Stimulated activated CD4-positive, alpha-beta T cell treated with anti-CD3 and anti-CD28 coated beads, Interleukin-2, amount 100 ng/mL, for 48 hours (primary cell): ENCODE measurements at regions not wholly inside any gene's neighbourhood (a gene's known extent, or its start where the extent isn't known, plus 50 kb on each side); places are given as distances from the start of the nearest gene placed in this dataset.
A peak's percentile ranks its signal among the peaks of the same experiment; 100 is the strongest.

Experiments used
- DNase-seq, 2 donors: peaks; one replicate each; pipeline ENCODE4 v3.0.0-alpha.2; 2020

DNA sequence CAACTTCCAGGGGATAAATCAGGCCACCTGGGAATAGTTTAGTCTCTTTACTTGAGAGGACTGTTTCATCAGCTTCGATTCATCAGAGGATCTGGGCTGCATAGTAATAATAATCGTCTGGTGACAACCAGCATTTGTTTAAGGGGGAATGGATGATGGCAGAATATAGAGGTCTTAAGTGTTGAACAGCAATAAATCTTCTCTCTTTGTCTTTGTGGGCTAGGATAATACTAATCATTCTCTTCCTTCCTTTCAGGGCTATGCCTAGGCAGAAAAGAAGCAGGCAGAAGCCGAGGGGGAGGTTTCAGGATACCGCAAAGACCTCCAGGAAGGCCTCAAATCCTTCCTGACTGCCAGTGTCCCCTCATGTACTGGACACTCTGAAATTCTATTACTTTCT, 150.4 kb upstream of the GAREM1 start:
- no peak for DNase-seq

DNA sequence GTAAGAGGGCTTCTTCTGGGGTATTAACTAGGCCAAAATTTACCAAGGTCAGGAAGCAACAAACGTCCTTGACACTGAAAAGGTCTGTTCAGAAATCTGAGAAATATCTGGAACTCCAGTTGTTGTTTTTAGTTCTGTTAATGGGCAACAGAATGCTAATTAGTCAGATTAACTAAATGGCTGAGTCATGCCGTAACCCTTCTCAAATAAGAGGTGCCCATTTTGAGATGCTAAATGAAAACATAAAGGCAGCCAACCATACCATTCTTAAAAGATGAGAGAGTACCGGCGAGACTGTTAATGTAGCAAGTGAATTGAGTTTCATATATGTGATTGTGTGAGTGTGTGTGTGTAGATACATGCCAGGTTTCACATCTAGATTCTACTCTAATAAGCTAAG, 147.9 kb upstream of the GAREM1 start:
- no peak for DNase-seq

DNA sequence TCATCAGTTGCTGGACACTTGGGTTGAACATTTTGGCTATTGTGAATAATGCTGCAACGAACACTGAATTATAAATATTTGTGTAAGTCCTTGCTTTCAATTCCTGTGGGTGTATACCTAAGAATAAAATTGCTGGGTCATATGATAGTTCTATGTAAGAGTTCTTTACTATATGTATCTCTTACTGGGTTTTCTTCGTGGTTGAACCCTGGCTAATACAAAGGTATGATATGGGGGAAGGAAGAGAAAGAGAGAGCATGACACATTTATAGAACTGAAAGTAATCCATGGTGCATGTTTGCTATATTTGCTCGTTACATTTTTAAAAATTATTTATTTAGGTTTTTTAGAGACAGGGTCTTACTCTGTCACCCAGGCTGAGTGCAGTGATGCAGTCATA, 143.1 kb upstream of the GAREM1 start:
- DNase-seq = no peak

DNA sequence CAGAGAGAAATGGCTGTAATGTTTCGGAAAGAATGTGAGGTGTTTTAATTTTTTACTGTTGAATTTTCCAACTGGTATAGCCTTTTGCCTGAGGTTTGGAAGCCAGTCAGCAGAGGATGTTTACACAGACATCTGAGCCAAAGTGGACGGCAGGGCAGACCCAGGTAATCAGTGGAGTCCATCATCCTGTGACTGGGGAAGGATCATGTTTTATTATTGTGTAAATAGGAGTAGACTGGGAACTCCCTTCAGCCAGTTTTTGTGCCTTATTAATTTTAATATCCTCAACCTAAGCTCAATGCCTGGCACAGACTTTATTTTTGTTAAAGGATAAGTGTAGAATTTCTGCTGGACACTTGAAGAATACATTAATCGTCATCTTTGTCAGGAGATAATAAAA, 142.0 kb upstream of the GAREM1 start:
- DNase-seq = no peak

DNA sequence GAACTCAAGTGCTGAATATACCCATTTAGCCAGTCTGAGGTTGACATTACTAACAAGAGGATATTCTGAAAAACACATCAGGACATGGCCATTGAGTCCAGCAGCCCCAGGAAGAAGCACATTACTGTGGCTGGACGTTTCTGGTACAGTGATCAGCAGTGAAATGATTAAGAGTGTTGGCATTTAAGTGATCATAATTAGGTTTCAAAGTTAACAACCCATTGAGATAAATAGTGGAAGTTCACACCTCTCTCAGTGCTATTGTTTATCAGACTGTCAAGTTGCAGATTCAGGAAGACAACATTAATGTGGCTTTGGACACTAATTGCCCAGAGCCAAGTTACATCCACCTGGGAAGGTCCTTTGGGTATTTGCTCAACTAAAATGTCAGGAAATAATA, 139.5 kb upstream of the GAREM1 start:
- no peak for DNase-seq

DNA sequence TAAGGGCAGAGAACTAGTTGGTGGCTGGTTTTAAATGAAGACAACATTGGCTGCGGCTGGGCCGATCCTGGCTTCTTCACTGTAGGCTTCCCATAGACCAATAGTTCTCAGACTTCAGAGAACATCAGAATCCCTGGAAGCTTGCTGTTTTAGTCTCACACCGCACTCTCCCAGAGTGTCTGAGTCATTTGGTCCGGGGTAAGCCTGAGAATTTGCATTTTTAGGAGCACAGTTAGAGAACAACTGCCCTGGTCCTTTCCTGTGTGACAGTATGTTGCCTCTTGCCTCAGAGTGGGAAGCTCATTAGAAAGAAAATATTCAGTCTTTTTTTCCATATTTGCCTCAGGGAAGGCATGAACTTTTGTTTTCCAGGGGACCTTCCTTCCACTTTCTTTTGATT, 137.1 kb upstream of the GAREM1 start:
- DNase-seq = no peak

DNA sequence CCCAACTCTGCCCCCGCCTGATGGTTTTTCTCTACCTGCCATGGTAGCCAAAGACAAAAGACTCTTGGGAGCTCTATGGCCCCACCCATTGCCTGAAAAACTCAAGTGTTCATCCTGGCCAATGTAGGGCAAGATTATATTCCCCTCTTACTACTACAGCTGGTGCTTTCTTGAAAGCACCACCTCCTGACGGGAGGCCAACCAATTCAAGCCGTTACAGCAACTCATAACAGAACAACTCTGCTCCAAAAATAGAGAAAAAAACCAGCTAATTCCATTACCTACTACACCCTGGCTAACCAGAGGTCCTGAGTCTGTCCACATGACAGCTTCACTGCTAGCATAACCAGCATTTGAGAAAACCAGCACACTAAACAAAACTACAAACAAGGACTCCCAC, 127.5 kb upstream of the GAREM1 start:
- DNase-seq = no peak

DNA sequence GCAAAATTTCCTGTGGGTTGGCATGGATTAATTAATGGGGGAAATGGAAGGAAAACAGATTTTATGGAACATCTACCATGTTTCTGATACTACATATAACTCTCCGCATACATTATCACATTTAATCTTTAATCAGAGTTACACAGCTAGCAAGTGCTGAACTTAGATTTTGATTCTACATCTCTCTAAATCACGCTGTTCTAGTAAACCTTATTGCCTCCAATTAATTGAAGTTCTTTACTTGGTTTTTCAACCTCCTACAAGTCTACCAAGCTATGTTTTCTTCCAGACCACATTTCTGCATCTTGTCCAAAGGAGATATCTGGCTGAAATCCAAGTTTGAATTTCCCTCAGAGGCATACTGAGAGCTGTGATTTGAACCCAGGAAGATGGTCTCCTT, 125.8 kb upstream of the GAREM1 start:
- DNase-seq = no peak

DNA sequence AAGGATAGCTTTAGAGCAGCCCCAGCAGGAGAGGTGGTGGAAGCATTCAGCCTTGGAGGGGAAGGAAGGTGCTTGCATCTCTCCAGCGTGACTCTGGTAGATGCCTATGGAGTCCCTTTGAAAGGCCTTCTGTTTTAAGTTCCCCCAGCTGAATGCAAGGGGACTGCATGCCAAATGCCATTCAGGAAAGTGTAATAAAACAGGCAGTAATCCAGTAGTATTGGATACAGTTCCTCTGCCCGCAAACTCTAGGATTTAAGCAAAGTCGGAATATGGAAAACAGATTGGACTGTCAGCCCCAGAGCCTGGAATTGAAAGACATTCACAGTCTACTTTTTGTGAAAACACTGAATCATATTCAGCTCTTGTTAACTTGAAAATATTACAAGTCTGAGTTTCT, 125.2 kb upstream of the GAREM1 start:
- no peak for DNase-seq

DNA sequence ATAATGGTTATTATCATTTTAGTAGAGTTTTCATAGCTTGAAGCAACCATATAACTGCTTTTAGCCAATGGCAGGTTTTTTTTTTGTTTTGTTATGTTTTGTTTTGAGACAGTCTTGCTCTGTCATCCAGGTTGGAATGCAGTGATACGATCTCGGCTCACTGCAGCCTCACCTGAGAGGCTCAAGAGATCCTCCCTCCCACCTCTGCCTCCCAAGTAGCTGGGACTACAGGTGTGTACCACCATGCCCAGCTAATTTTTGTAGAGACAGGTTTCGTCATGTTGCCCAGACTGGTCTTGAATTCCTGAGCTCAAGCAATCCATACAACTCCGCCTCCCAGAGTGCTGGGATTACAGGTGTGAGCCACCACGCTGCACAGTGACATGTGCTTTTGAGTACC, 117.5 kb upstream of the GAREM1 start:
- DNase-seq = no peak

DNA sequence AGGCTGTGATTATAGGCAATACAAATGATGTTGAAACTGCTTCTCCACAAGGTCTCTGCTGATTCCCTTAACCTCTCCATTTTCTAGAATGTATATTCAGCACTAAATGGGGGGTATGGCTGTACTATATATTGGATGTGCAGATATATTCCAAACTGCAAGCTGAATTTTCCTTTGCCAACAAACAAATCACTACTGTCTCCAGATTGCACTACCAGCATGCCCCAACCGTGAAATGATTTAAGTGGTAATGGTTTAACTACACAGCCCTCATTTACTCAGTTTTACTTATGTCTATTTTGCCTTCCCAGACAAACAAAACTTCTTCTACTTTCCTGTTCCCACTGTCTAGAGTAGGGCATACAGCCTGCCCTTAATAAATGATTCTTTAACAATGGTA, 112.7 kb upstream of the GAREM1 start:
- DNase-seq = no peak

DNA sequence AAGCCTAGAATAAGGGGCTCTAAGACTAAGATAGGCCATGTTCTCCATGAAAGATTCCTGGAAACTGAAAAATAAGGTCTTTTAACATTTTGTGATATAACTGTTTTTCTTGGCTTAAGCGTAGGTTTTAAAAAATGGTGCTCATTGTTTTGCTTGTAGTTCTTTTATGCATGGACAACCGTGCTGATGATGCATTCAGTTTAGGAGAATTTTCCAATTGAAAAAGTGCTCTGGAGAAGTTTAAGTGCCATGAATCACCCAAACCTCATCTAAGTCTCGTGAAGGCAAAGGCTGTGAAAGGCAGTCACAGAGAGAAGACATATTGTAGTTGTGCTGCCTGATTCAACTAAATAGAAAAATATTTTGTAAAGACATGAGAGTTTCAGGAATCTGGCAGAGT, 111.8 kb upstream of the GAREM1 start:
- DNase-seq = no peak

DNA sequence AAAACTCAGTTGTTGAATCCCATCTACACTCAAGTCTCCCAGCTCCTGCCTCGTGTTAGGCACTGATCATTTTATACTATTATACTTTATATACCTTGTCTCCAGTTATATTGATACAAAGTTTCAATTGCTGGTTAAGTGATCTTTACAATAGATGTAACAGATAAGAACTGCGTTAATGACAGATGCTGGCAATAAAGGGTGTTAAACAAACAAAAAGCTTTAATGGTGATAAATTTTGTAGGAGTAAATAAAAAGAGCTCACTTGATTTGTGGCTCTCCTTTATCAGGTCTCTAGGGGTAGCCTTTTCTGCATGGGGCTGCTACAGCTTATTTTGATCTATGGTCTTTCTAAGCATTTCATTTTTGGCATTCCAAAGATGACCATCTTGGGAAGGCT, 106.9 kb upstream of the GAREM1 start:
- DNase-seq = no peak

DNA sequence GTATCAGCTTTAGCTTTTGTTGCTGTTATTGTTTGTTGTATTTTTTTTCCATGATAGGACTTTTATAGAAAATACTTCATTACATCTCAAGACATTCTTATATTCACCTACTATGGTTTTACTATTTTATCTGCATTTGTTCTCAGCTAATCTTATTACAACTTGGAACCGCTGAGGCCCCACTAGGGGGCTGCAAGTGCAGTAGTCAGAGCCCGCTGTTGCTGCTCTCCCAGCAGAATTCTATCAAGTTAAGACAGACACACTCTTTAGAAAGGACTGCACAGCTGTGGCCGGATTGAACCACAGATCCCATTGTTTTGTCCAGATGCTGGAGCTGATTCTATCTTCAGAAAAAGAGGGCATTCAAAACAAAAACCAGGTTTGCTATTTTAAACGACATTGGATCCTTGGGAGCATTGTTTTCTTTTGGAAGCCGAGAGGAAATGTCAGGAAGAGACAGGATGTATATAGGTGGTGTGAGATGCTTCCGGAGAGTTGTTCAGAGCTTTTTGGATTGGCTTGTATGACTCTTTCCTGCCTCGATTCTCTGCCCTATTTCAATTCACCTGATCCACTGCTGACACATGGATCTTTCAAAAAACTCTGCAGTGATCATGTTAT, 105.7 kb upstream of the GAREM1 start:
- DNase-seq = no peak

DNA sequence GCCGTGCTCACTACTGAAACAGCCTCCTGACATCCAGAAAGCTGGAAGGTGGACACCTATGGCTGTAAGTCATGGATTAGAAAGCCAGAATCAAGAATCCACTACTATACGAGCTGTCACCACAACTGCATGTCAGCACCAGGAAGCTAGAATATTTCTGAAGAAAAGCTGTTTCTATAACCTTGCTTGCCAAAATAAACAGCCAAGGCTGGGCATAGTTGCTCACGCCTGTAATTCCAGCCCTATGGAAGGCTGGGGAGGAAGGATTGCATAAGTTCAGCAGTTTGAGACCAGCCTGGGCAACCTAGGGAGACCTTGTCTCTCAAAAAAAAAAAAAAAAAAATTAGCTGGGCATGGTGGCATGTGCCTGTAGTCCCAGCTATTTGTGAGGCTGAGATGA, 96.3 kb upstream of the GAREM1 start:
- DNase-seq = no peak

DNA sequence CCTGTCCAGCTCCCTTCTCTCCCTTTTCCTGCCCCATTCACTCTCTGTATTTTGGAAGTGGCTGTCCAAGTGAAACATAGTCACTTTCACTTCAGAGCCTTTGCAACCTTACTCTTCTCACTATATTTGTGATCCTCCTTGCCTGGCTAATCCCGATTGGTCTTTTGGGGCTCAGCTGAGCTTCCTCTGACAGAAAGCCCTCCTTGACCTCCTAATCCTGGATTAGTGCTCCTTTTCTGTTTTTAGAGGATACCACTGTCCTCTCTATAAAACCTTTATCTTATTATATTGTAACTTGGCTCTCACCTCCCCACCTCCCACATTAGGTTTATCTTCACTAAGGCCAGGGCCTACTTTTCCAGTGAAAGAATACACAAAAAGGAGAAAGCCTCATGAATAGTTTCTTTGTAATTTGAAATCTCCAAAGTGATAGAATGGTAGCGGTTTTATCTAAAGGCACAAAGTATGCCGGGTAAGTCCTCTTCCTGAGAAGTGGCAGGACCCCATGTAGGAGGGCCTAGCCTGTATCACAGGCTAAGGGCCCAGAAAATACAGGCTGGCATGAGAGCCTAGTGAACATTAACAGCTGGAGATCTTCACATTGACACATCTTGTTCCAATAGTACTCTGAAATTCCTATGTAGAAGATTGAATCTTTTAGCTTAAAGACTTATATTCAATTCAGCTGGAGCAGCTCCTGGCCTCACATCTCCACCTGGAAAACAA, 83.1 kb upstream of the GAREM1 start:
- no peak for DNase-seq

DNA sequence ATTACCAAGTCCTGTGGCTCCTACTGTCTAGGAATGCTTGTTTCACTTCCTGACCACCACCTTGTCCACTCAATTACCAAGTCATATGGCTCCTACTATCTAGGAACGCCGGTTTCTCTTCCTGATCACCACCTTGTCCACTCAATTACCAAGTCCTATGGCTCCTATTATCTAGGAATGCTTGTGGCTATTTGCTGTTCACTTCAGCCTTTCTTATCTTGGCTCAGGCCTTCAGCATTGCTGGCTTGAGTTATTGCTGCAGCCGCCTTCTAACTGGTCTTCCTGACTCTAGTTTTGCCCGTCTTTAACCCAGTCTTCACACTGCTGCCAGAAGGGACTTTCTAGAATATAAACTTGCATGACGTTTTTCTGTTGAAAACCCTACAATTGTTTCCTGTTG, 82.5 kb upstream of the GAREM1 start:
- DNase-seq = no peak

DNA sequence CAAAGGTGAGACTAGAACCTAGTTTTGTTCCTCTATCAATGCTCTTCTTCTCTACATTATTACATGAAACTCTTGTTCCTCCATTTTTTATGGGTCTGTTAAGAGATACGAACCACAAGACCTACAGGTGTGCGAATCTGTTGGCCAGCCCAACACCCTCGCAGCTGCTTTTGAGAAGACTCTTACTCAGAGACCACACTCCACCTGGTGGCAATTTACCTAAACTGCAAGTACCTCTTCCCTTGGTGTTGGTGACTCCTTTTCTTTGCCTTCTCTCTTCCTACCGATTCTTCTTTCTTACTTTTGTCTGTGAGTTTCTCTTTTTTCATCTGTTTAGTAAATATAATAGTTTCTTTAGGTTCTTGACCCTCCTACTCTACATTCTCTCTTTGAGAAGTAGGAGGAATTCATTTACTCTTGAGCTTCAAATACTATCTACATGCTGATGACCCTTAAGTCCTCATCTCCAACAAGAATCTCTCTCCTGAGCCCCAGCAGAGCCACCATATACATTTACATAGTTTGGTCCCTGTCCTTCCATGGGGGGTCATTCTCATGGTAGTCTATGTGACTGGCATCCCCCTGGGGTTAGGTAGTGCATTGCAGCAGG, 81.8 kb upstream of the GAREM1 start:
- DNase-seq = peak; percentile 51 to 58

DNA sequence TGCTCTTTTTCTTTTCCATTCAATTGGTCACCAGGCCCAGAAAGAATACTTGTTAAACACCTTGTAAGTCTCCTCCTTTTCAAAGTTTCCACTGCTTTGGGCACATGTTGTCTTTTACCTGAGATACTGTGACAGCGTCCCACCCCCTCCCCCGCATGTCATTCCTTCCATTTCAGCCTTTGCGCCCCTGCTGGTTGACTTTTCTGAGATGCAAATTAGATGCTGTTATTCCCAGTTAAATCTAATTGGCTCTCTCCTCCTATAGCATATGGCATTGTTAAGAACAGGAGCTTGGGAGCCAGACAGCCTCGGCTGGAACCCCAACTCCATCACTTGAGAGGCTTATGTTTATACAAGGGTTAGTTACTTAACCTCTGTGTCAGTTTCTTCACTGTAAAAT, 80.3 kb upstream of the GAREM1 start:
- no peak for DNase-seq

DNA sequence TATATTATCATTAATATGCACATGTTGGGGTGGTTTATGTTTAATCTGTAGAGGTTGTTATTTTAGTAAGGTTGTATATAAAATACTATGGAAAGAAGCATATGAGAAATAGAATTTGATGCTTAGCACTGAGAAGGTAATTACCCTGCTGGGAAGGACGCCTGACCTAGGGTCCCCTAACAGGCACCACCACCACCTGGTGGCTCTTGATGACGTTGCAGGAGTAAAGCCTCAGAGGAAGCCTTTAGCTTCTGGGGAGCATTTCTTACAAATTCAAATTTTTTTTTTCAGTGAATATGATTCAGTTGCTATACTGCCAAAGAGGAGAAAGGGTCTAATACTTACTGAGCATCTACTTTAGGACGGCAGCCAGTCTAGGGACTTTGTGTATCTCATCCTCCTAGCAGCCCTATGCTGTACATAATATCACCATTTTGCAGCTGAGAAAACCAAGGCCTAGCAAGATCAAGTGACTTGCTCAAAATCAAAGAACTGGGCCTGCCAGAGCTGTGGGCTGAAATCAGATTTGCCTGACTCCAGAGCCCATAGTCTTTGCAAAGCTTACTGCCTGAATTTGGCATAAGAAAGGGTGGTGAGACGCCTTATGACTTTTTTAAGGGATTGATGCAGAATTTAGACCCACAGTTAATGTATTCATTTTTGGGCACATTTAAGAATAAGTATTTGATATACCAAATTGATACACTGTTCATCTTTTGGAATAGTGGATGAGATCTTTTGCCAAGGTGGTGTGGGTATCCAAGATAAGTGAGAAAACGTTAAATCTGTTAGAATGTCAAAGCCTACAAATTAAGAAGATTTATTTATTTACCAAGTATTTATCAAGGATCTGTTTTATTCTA, 78.8 kb upstream of the GAREM1 start:
- DNase-seq = peak; percentile 34 to 37

DNA sequence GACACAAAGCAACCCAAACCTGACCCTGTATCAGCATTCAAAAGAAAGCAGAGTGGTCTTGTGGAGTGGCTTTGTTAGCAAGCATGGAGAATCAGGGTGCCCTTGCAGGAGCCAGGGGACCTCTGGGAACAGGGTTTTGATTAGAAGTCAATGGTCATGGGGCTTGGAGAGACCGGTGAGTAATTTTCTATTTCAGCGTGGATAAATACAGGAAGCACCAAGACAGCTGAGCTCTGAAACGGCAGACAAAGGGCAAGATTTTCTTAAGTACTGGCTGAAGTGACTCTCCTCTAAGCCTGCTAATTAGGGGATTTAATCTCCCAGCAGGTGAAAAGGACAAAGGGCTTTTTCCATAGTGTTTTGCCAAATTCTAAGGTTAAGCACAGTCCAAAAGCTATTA, 78.0 kb upstream of the GAREM1 start:
- DNase-seq = no peak

DNA sequence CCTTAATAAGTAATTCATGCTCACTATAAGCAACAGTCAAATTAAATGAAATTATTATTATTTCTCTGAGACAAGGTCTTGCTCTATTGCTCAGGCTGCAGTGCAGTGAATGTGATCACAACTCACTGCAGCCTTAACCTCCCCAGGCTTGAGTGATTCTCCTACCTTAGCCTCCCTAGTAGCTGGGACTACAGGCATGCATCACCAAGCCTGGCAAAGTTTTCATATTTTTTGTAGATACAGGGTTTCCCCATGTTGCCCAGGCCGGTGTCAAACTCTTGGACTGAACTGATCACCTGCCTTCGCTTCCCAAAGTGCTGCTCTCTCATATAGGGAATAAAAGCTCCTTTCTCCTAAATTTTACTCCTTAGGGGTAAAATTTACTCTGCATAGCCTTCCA, 74.9 kb upstream of the GAREM1 start:
- DNase-seq = no peak

DNA sequence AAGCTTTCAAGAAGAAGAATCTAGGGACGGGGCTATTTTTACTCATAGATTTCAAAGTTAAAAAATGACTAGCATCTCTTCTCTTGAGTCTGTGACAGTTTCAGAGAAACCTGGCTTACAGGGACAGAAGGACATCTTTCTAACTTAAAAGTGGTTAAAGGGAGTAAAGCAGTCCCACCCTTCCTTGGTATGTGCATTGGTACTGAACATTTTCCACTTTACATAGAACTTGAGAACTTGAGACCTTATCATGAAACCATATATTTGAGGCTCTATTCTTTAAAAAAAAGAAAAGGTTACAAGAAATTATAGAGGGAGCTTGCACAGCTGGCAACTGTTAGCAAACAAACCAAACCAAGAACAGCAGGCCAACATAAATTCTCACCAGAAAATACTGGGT, 73.4 kb upstream of the GAREM1 start:
- no peak for DNase-seq
